Activated naive CD4-positive, alpha-beta T cell treated with anti-CD3 and anti-CD28 coated beads, Interleukin-2, amount 10 ng/mL, durations not matched to agents 7 days and 5 days (primary cell): ENCODE measurements at regions not wholly inside any gene's neighbourhood (a gene's known extent, or its start where the extent isn't known, plus 50 kb on each side); places are given as distances from the start of the nearest gene placed in this dataset.
"Not testable (repeated sequence)": the region's sequence is repeated elsewhere in the genome, so short reads cannot be mapped to it uniquely, and the experiment has no call there.

Experiments used
- CTCF ChIA-PET: fragments of 350-600 bp; sonication (Branson Sonifier 250); formaldehyde crosslinking; loops from one replicate; lab custom pipeline; 2021; ENCODE audit warnings: antibody characterized with exemption; lab: Charles Lee
- DNase-seq: peaks from one replicate; pipeline ENCODE4 v3.0.0-alpha.2; 2020
- H3K27ac Mint-ChIP-seq: one replicate; pipeline ENCODE4 v1.8.0; 2021; ENCODE audit warnings: mild to moderate bottlenecking, moderate library complexity, mixed read lengths
- H3K27me3 Mint-ChIP-seq: one replicate; pipeline ENCODE4 v1.8.0; 2021; ENCODE audit warnings: mild to moderate bottlenecking, mixed read lengths
- H3K36me3 Mint-ChIP-seq: one replicate; pipeline ENCODE4 v1.8.0; 2021; ENCODE audit warnings: mixed read lengths
- H3K4me1 Mint-ChIP-seq: one replicate; pipeline ENCODE4 v1.8.0; 2021; ENCODE audit warnings: mixed read lengths
- H3K4me3 Mint-ChIP-seq: one replicate; pipeline ENCODE4 v1.8.0; 2021; ENCODE audit warnings: mild to moderate bottlenecking, moderate library complexity, mixed read lengths
- H3K9me3 Mint-ChIP-seq: one replicate; pipeline ENCODE4 v1.8.0; 2021; ENCODE audit warnings: mixed read lengths

GRCh38 chrX:119296973-119297372, 60.9 kb downstream of the PGRMC1 start:
- H3K27ac Mint-ChIP-seq, H3K4me1 Mint-ChIP-seq, H3K36me3 Mint-ChIP-seq, DNase-seq, H3K27me3 Mint-ChIP-seq, H3K4me3 Mint-ChIP-seq, CTCF ChIA-PET, H3K9me3 Mint-ChIP-seq: not testable (repeated sequence)

DNA sequence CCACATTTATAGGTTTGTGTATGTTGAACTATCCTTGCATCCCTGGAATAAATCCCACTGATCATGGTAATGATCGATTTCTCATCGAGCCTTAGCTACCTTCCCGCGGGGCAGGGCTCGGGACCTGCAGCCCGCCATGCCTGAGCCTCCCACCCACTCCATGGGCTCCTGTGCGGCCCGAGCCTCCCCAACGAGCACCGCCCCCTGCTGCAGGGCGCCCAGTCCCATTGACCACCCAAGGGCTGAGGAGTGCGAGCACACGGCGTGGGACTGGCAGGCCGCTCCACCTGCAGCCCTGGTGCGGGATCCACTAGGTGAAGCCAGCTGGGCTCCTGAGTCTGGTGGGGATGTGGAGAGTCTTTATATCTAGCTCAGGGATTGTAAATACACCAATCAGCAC, 63.7 kb downstream of the PGRMC1 start:
- H3K4me1 Mint-ChIP-seq, H3K4me3 Mint-ChIP-seq, H3K27me3 Mint-ChIP-seq: not testable (repeated sequence)

GRCh38 chrX:119303137-119303536, 67.1 kb downstream of the PGRMC1 start:
- no peak overlapping the region for H3K27ac Mint-ChIP-seq
- no peak overlapping the region for H3K4me3 Mint-ChIP-seq
- H3K27me3 Mint-ChIP-seq = peaks cover 4% of the 10 kb centered on the region
- no peak for DNase-seq
- CTCF ChIA-PET = no interaction called here
- H3K36me3 Mint-ChIP-seq = no peaks in the 10 kb centered on the region
- peaks cover 2% of the 10 kb centered on the region for H3K4me1 Mint-ChIP-seq
- no peaks in the 10 kb centered on the region for H3K9me3 Mint-ChIP-seq

More for the DNA sequence above, 63.7 kb downstream of the PGRMC1 start:
- H3K36me3 Mint-ChIP-seq, DNase-seq, CTCF ChIA-PET, H3K27ac Mint-ChIP-seq, H3K9me3 Mint-ChIP-seq: not testable (repeated sequence)

GRCh38 chrX:119325456-119325855, 73.7 kb upstream of the SLC25A43 start:
- Mint-ChIP-seq H3K27me3 (peaks cover 5% of the 10 kb centered on the region), H3K4me1 (no peaks in the 10 kb centered on the region), H3K36me3 (no peaks in the 10 kb centered on the region), H3K4me3 (no peak overlapping the region), H3K9me3 (no peaks in the 10 kb centered on the region), H3K27ac (no peak overlapping the region)
- DNase-seq = no peak
- CTCF ChIA-PET = interaction anchor here (0.6 kb wide), 1 partner anchor 102 kb away, joined by 3 read pairs; no protein-coding TSS in a partner anchor

GRCh38 chrX:119331873-119332272, 67.3 kb upstream of the SLC25A43 start:
- H3K36me3 Mint-ChIP-seq, H3K27ac Mint-ChIP-seq, H3K4me1 Mint-ChIP-seq, H3K4me3 Mint-ChIP-seq, DNase-seq, CTCF ChIA-PET, H3K9me3 Mint-ChIP-seq, H3K27me3 Mint-ChIP-seq: not testable (repeated sequence)

- H3K4me1 Mint-ChIP-seq, H3K27ac Mint-ChIP-seq, H3K36me3 Mint-ChIP-seq, CTCF ChIA-PET, H3K27me3 Mint-ChIP-seq, H3K9me3 Mint-ChIP-seq, DNase-seq, H3K4me3 Mint-ChIP-seq: not testable (repeated sequence)
Measured at GRCh38 chrX:119332855-119333720, 66.0 kb upstream of the SLC25A43 start.

- H3K27ac Mint-ChIP-seq, H3K4me1 Mint-ChIP-seq, H3K36me3 Mint-ChIP-seq, DNase-seq, CTCF ChIA-PET, H3K4me3 Mint-ChIP-seq, H3K27me3 Mint-ChIP-seq, H3K9me3 Mint-ChIP-seq: not testable (repeated sequence)
Measured at GRCh38 chrX:119333721-119334032, 65.5 kb upstream of the SLC25A43 start.

- H3K4me1 Mint-ChIP-seq, H3K36me3 Mint-ChIP-seq, CTCF ChIA-PET, DNase-seq, H3K9me3 Mint-ChIP-seq, H3K27ac Mint-ChIP-seq, H3K27me3 Mint-ChIP-seq, H3K4me3 Mint-ChIP-seq: not testable (repeated sequence)
Measured at GRCh38 chrX:119334468-119335050, 64.6 kb upstream of the SLC25A43 start.

DNA sequence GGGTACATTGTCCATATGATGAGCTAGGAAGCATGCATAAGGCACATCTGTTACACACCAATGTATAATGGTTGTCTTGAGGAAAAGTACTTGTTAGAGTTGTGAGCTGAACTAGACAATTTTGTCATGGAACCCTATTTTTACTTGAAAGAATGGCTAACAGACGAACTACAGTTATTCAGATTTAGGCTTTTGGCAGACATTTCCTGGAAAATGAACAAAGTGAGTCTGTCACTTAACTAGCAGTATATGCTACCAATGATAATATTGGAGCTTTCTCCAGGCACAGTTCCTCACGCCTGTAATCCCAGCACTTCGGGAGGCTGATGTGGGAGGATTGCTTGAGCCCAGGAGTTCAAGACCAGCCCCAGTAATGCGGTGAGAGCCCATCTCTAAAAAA, 61.9 kb upstream of the SLC25A43 start:
- Mint-ChIP-seq H3K4me3 (no peak overlapping the region), H3K4me1 (no peaks in the 10 kb centered on the region), H3K27ac (no peak overlapping the region), H3K27me3 (no peaks in the 10 kb centered on the region), H3K9me3 (no peaks in the 10 kb centered on the region), H3K36me3 (no peaks in the 10 kb centered on the region)
- CTCF ChIA-PET = no interaction called here
- no peak for DNase-seq

- no peak for DNase-seq
- Mint-ChIP-seq H3K27me3 (no peaks in the 10 kb centered on the region), H3K4me3 (no peak overlapping the region), H3K4me1 (no peaks in the 10 kb centered on the region), H3K36me3 (no peaks in the 10 kb centered on the region), H3K27ac (no peak overlapping the region), H3K9me3 (no peaks in the 10 kb centered on the region)
- CTCF ChIA-PET = no interaction called here
Measured at GRCh38 chrX:119340606-119341205, 58.4 kb upstream of the SLC25A43 start.

GRCh38 chrX:119343856-119344255, 55.3 kb upstream of the SLC25A43 start:
- H3K4me3 Mint-ChIP-seq = no peak overlapping the region
- no peaks in the 10 kb centered on the region for H3K27me3 Mint-ChIP-seq
- CTCF ChIA-PET = no interaction called here
- DNase-seq = no peak
- H3K9me3 Mint-ChIP-seq = no peaks in the 10 kb centered on the region
- H3K27ac Mint-ChIP-seq = no peak overlapping the region
- no peaks in the 10 kb centered on the region for H3K4me1 Mint-ChIP-seq
- no peaks in the 10 kb centered on the region for H3K36me3 Mint-ChIP-seq
